ENCODE measurements at regions not wholly inside any gene's neighbourhood (a gene's known extent, or its start where the extent isn't known, plus 50 kb on each side); places are given as distances from the start of the nearest gene placed in this dataset.

DNA sequence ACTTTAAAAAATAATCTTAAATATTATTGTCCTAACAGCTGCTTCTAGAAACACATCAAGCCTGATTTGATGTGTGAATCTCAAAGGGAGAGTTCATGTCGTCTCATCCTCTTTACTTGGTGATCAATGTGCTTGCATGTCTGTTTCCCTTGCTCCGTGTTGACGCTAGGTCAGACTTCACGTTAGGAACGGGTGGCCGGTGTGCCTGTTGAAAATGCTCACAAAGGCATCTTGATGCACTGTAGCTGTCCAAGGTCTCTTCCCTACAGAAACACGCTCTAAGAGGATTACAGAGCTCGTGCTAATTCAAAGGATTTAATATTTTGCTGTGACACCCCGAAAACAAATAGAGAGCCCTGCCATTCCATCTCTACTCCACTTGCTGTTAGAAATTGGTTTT is 84.6 kb downstream of the ID4 start:
- H3K4me1 ChIP-seq (ENCODE audit: control insufficient read depth in 1 of 2, insufficient read depth in 2 of 2, low read length in 2 of 2), result no peaks in the 10 kb centered on the region
- no peak overlapping the region for H3K27ac Mint-ChIP-seq
- no peak overlapping the region for H3K9ac ChIP-seq (ENCODE audit: insufficient read depth, low read length, poor library complexity, severe bottlenecking)
- H3K4me3 ChIP-seq (replicated peaks in 1 of 3; ENCODE audit: low read depth in 2 of 3, low read length in 3 of 3), result no peak overlapping the region
- peaks cover 0 to 3% of the 10 kb centered on the region in 2 donors for H3K9me3 ChIP-seq (replicated peaks in 1 of 2; ENCODE audit: control insufficient read depth in 1 of 2, insufficient read depth in 1 of 2, low read length in 2 of 2)
- H3K27me3 Mint-ChIP-seq (ENCODE audit: low read depth in 3 of 3), result peaks cover 0 to 3% (median 2%) of the 10 kb centered on the region in 3 donors
- no peak overlapping the region for H3K4me3 Mint-ChIP-seq
- TF ChIP-seq, protein P1, sequence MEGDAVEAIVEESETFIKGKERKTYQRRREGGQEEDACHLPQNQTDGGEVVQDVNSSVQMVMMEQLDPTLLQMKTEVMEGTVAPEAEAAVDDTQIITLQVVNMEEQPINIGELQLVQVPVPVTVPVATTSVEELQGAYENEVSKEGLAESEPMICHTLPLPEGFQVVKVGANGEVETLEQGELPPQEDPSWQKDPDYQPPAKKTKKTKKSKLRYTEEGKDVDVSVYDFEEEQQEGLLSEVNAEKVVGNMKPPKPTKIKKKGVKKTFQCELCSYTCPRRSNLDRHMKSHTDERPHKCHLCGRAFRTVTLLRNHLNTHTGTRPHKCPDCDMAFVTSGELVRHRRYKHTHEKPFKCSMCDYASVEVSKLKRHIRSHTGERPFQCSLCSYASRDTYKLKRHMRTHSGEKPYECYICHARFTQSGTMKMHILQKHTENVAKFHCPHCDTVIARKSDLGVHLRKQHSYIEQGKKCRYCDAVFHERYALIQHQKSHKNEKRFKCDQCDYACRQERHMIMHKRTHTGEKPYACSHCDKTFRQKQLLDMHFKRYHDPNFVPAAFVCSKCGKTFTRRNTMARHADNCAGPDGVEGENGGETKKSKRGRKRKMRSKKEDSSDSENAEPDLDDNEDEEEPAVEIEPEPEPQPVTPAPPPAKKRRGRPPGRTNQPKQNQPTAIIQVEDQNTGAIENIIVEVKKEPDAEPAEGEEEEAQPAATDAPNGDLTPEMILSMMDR (IDR thresholded peaks at IDR 0.05), result no peak
- 92% methylated on average over 4 of the region's 9 CpGs for WGBS (ENCODE audit: insufficient coverage)
- H4K20me1 ChIP-seq (ENCODE audit: insufficient read depth, low read length), result no peaks in the 10 kb centered on the region
- intact Hi-C loops (cut with micrococcal nuclease), result no loop called here
- no peaks in the 10 kb centered on the region for H3K4me1 Mint-ChIP-seq
- no peaks in the 10 kb centered on the region for H3K36me3 Mint-ChIP-seq
- no peaks in the 10 kb centered on the region for H3K27me3 ChIP-seq (ENCODE audit: control insufficient read depth in 2 of 2, insufficient read depth in 2 of 2, low read length in 2 of 2)
- H3K4me2 ChIP-seq (replicated peaks; ENCODE audit: extremely low read depth, low read length, poor library complexity, severe bottlenecking), result no peak overlapping the region
- H3K27ac ChIP-seq (ENCODE audit: low read depth in 1 of 2, low read length in 2 of 2), result no peak overlapping the region
- no peak overlapping the region for H2AFZ ChIP-seq (ENCODE audit: insufficient read depth, low read depth, low read length, poor library complexity, severe bottlenecking)
- H3K79me2 ChIP-seq (ENCODE audit: insufficient read depth, low read length), result no peaks in the 10 kb centered on the region
- H3K9me3 Mint-ChIP-seq, result peaks cover under 1 to 9% (median 6%) of the 10 kb centered on the region in 7 donors
- DNase-seq, result no peak
- H3K36me3 ChIP-seq (replicated peaks in 1 of 2; ENCODE audit: control insufficient read depth in 1 of 2, insufficient read depth in 2 of 2, low read length in 2 of 2), result no peaks in the 10 kb centered on the region

DNA sequence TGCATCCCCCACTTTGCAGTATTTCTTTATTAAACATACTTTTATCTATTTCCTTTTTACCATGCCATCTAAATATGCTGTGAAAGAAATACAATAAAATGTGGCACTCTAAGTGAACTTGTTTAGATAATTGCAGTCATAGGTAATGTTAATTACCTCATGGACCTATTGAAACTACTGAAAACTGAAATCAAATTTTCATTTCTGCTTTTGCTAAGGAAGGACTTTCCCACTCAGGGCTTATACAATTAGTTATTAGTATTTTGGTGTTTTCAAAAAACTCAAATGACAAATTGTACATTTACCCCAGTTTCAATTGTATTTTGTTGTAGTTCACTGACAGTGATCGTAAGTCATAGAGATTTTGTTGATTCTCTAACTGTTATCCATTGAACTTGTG is 88.4 kb downstream of the ID4 start:
- no CpG with 5 or more reads among the region's 1 CpG for WGBS (ENCODE audit: insufficient coverage)
- Mint-ChIP-seq H3K36me3 (no peaks in the 10 kb centered on the region), H3K27me3 (ENCODE audit: low read depth in 3 of 3) (peaks cover 0 to 2% (median 0%) of the 10 kb centered on the region in 3 donors), H3K4me1 (no peaks in the 10 kb centered on the region), H3K4me3 (no peak overlapping the region), H3K9me3 (peaks cover 0 to 3% (median 2%) of the 10 kb centered on the region in 7 donors), H3K27ac (no peak overlapping the region)
- Histone ChIP-seq H4K20me1 (ENCODE audit: insufficient read depth, low read length) (no peaks in the 10 kb centered on the region), H3K4me3 (replicated peaks in 1 of 3; ENCODE audit: low read depth in 2 of 3, low read length in 3 of 3) (no peak overlapping the region), H3K4me2 (replicated peaks; ENCODE audit: extremely low read depth, low read length, poor library complexity, severe bottlenecking) (no peak overlapping the region), H3K4me1 (ENCODE audit: control insufficient read depth in 1 of 2, insufficient read depth in 2 of 2, low read length in 2 of 2) (no peaks in the 10 kb centered on the region), H3K9ac (ENCODE audit: insufficient read depth, low read length, poor library complexity, severe bottlenecking) (no peak overlapping the region), H3K27me3 (ENCODE audit: control insufficient read depth in 2 of 2, insufficient read depth in 2 of 2, low read length in 2 of 2) (no peaks in the 10 kb centered on the region), H2AFZ (ENCODE audit: insufficient read depth, low read depth, low read length, poor library complexity, severe bottlenecking) (no peak overlapping the region), H3K9me3 (replicated peaks in 1 of 2; ENCODE audit: control insufficient read depth in 1 of 2, insufficient read depth in 1 of 2, low read length in 2 of 2) (peaks cover 0 to 3% of the 10 kb centered on the region in 2 donors), H3K27ac (ENCODE audit: low read depth in 1 of 2, low read length in 2 of 2) (no peak overlapping the region), H3K79me2 (ENCODE audit: insufficient read depth, low read length) (no peaks in the 10 kb centered on the region), H3K36me3 (replicated peaks in 1 of 2; ENCODE audit: control insufficient read depth in 1 of 2, insufficient read depth in 2 of 2, low read length in 2 of 2) (no peaks in the 10 kb centered on the region)
- intact Hi-C loops (cut with micrococcal nuclease), result no loop called here
- TF ChIP-seq, protein P1 (IDR thresholded peaks at IDR 0.05), result no peak
- DNase-seq, result no peak

Measured in CD14-positive monocyte (primary cell).